ENCODE measurements at regions not wholly inside any gene's neighbourhood (a gene's known extent, or its start where the extent isn't known, plus 50 kb on each side); places are given as distances from the start of the nearest gene placed in this dataset.
"Not testable (repeated sequence)": the region's sequence is repeated elsewhere in the genome, so short reads cannot be mapped to it uniquely, and the experiment has no call there.

DNA sequence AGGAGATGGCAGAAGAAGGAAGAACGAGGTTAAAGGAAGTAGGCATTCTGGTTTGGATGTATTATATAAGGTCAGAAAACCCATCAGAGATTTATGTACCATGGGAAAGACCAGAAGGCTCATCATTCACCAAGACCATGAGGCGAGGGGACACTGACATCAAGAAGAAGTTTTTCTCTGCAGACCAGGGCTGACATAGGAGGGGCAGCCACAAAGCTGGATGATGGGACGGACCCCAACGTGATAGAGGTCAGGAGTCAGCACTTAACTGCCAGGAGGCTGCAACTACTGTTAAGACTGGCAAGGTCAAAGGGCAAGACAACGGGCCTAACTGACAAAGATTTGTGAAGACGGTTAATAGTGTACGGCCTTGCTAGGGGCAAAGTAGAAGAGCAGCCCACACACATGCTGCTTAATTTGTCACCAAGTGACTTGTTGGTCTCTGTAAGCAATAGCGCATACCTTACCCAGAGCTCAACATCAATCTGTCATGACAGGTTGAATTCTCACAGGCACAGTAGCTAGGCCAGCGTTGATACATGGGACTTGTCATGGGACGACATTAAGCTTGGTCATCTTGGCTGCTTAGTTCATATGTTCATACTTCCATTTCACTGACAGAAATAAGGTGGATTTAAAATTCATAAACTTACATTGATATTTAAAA, 579.7 kb upstream of the CDH10 start:
- H3K36me3 Mint-ChIP-seq (ENCODE audit: low read depth, unreplicated experiment): no peaks in the 10 kb centered on the region

DNA sequence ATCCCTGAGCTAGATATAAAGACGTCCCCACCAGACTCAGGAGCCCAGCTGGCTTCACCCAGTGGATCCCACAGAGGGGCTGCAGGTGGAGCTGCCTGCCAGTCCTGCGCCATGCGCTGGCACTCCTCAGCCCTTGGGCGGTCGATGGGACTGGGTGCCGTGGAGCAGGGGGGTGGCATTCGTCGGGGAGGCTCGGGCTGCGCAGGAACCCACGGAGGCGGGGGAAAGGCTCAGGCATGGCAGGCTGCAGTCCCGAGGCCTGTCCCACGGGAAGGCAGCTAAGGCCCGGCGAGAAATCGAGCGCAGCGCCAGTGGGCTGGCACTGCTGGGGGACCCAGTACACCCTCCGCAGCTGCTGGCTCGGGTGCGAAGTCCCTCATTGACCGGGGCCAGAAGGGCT, 555.1 kb upstream of the CDH10 start:
- not testable (repeated sequence) for H3K27ac Mint-ChIP-seq (ENCODE audit: unreplicated experiment); H3K36me3 Mint-ChIP-seq (ENCODE audit: low read depth, unreplicated experiment)

More for the DNA sequence above, 579.7 kb upstream of the CDH10 start:
- no peak overlapping the region for H3K4me3 Mint-ChIP-seq (ENCODE audit: unreplicated experiment)
- H3K4me1 Mint-ChIP-seq (ENCODE audit: unreplicated experiment): no peaks in the 10 kb centered on the region
- H3K9me3 Mint-ChIP-seq (ENCODE audit: unreplicated experiment): no peaks in the 10 kb centered on the region
- H3K27ac Mint-ChIP-seq (ENCODE audit: unreplicated experiment): no peak overlapping the region
- TF ChIP-seq, protein P1, sequence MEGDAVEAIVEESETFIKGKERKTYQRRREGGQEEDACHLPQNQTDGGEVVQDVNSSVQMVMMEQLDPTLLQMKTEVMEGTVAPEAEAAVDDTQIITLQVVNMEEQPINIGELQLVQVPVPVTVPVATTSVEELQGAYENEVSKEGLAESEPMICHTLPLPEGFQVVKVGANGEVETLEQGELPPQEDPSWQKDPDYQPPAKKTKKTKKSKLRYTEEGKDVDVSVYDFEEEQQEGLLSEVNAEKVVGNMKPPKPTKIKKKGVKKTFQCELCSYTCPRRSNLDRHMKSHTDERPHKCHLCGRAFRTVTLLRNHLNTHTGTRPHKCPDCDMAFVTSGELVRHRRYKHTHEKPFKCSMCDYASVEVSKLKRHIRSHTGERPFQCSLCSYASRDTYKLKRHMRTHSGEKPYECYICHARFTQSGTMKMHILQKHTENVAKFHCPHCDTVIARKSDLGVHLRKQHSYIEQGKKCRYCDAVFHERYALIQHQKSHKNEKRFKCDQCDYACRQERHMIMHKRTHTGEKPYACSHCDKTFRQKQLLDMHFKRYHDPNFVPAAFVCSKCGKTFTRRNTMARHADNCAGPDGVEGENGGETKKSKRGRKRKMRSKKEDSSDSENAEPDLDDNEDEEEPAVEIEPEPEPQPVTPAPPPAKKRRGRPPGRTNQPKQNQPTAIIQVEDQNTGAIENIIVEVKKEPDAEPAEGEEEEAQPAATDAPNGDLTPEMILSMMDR (IDR thresholded peaks at IDR 0.05; ENCODE audit: unreplicated experiment): no peak
- H3K27me3 Mint-ChIP-seq (ENCODE audit: unreplicated experiment): no peaks in the 10 kb centered on the region
- no peak for DNase-seq (ENCODE audit: low spot score)

DNA sequence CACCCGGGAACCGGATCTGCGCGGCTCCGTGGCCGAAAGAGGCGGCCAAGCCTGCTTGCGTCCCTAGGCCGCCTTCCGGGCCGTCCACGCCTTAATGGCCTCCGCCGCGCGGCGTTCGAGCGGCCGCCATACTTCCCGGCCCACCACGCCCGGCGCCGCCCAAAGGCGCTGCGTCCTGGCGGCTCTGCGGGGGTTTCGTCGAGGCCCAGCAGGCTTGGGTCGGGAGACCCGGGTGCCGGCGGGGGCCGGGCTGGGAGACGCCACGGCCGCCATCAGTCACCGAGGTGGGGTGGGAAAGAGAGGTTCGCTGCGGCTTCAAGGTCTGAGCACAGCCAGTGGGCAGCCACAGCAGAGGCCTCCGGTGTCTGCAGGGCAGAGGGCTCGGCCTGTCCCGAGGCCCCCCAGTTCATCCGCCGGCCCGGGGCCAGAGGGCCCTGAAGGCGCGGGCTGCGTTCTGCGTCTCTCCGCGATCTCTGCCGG, 545.8 kb upstream of the CDH10 start:
- H3K36me3 Mint-ChIP-seq (ENCODE audit: low read depth, unreplicated experiment): no peaks in the 10 kb centered on the region
- DNase-seq (ENCODE audit: low spot score): no peak
- no peaks in the 10 kb centered on the region for H3K4me1 Mint-ChIP-seq (ENCODE audit: unreplicated experiment)
- H3K27ac Mint-ChIP-seq (ENCODE audit: unreplicated experiment): no peak overlapping the region
- H3K27me3 Mint-ChIP-seq (ENCODE audit: unreplicated experiment): no peaks in the 10 kb centered on the region
- TF ChIP-seq, protein P1 (IDR thresholded peaks at IDR 0.05; ENCODE audit: unreplicated experiment): no peak
- H3K4me3 Mint-ChIP-seq (ENCODE audit: unreplicated experiment): no peak overlapping the region
- H3K9me3 Mint-ChIP-seq (ENCODE audit: unreplicated experiment): no peaks in the 10 kb centered on the region

More for the DNA sequence above, 555.1 kb upstream of the CDH10 start:
- H3K4me3 Mint-ChIP-seq (ENCODE audit: unreplicated experiment); DNase-seq (ENCODE audit: low spot score); H3K9me3 Mint-ChIP-seq (ENCODE audit: unreplicated experiment); H3K4me1 Mint-ChIP-seq (ENCODE audit: unreplicated experiment); H3K27me3 Mint-ChIP-seq (ENCODE audit: unreplicated experiment): not testable (repeated sequence)

DNA sequence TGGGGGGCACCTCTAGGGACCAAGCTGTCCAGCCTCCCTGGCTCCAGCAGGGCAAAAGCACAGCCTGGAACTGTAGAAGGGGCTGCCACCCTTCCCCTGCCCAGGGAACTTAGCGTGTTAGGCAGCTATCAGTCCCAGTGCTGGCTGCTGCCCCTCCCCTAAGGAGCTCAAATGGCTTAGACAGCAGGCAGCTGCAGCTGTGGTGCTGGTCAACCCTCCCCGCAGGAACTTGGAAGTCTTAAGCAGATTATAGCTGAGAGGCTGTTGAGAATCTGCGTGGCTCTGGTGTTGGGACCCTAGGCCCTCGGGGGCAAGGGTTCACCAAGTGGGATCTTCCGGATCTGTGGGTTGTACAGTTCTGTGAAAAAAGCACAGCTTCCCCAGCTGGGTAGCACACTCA, 536.5 kb upstream of the CDH10 start:
- H3K4me1 Mint-ChIP-seq (ENCODE audit: unreplicated experiment): peaks cover 3% of the 10 kb centered on the region

DNA sequence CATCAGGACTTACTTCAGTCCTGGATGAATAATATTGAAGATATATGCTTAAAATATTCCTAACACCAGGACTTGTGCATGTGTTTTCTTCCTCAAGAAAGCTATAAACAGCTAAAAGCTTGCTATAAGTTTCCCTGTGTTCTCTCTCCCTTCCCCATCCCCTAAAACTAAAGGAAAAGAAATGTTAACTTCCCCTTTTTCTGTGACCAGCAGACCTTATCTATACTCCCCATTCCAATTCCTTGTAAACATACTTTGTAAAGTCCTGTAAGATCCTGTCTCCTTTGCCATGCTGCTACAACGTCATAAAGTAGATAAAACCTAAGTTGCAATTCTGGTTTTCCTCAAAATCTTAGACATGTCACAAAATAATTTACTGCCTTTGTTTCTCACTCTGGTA, 517.8 kb upstream of the CDH10 start:
- DNase-seq (ENCODE audit: low spot score); H3K4me3 Mint-ChIP-seq (ENCODE audit: unreplicated experiment); H3K27me3 Mint-ChIP-seq (ENCODE audit: unreplicated experiment); H3K36me3 Mint-ChIP-seq (ENCODE audit: low read depth, unreplicated experiment); H3K9me3 Mint-ChIP-seq (ENCODE audit: unreplicated experiment): not testable (repeated sequence)
- Mint-ChIP-seq H3K4me1 (ENCODE audit: unreplicated experiment) (peaks cover 15% of the 10 kb centered on the region), H3K27ac (ENCODE audit: unreplicated experiment) (peak overlapping the region; percentile 65)

More for the DNA sequence above, 536.5 kb upstream of the CDH10 start:
- H3K27ac Mint-ChIP-seq (ENCODE audit: unreplicated experiment): peak overlapping the region; percentile 51
- TF ChIP-seq, protein P1 (IDR thresholded peaks at IDR 0.05; ENCODE audit: unreplicated experiment): no peak
- H3K9me3 Mint-ChIP-seq (ENCODE audit: unreplicated experiment): no peaks in the 10 kb centered on the region
- no peaks in the 10 kb centered on the region for H3K36me3 Mint-ChIP-seq (ENCODE audit: low read depth, unreplicated experiment)
- H3K27me3 Mint-ChIP-seq (ENCODE audit: unreplicated experiment): no peaks in the 10 kb centered on the region
- H3K4me3 Mint-ChIP-seq (ENCODE audit: unreplicated experiment): no peak overlapping the region
- DNase-seq (ENCODE audit: low spot score): no peak

DNA sequence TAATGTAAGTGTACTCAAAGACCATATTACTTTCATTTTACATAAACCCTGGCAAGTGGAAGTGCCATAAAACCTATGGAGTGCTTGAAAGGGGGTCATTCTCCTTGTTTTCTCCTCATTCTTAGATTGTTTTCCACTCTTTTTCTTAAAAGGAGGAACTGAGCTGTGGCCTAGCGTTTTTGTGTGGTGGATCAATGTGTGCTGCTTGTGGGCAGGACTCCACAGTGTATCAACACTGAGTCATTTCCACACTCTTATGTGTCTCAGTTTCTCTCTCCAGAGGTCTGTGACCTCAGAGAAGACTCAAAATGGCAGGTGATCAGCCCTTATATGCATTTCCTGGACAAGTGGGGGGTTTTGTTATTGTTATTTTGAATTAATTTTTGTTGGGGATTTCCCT, 516.1 kb upstream of the CDH10 start:
- TF ChIP-seq, protein P1 (IDR thresholded peaks at IDR 0.05; ENCODE audit: unreplicated experiment): no peak
- no peaks in the 10 kb centered on the region for H3K9me3 Mint-ChIP-seq (ENCODE audit: unreplicated experiment)
- H3K27me3 Mint-ChIP-seq (ENCODE audit: unreplicated experiment): no peaks in the 10 kb centered on the region
- DNase-seq (ENCODE audit: low spot score): no peak
- H3K4me3 Mint-ChIP-seq (ENCODE audit: unreplicated experiment): no peak overlapping the region
- H3K4me1 Mint-ChIP-seq (ENCODE audit: unreplicated experiment): peaks cover 15% of the 10 kb centered on the region
- no peak overlapping the region for H3K27ac Mint-ChIP-seq (ENCODE audit: unreplicated experiment)
- no peaks in the 10 kb centered on the region for H3K36me3 Mint-ChIP-seq (ENCODE audit: low read depth, unreplicated experiment)
